Astrocyte (in vitro differentiated cells and primary cell): ENCODE measurements at regions not wholly inside any gene's neighbourhood (a gene's known extent, or its start where the extent isn't known, plus 50 kb on each side); places are given as distances from the start of the nearest gene placed in this dataset.

Experiments used
- EZH2 ChIP-seq: IDR thresholded peaks from 2 replicates; pipeline ENCODE4 v1.6.1; 2012; ENCODE audit warnings: mild to moderate bottlenecking, low read length, inconsistent platforms; ENCODE audit not compliant: insufficient read depth
- TF ChIP-seq, protein P1 (sequence below): IDR thresholded peaks from 2 replicates; pipeline ENCODE4 v1.5.1; 2011; ENCODE audit warnings: low read depth, mild to moderate bottlenecking, inconsistent platforms, low read length, moderate library complexity; ENCODE audit not compliant: insufficient read depth

DNA sequence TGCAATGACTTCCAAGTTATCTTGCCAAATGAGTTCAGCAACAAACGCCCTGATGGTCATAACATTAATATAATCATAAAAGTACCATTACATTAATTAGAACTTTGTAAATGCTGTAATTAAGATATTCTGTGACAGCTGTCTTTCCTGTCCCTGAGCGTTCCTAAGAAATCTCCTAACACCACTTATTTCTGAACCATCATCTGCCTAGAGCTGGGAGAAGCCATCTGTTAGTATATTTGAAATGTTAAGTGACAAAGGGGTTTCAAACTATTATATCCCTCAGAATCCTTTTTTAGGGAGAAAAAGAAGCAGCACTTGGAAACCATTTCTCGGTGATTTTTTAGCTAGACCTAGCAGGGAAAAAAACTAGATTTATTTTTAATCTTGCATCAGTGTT is 657.5 kb downstream of the FAM181B start:
- TF ChIP-seq, protein P1, sequence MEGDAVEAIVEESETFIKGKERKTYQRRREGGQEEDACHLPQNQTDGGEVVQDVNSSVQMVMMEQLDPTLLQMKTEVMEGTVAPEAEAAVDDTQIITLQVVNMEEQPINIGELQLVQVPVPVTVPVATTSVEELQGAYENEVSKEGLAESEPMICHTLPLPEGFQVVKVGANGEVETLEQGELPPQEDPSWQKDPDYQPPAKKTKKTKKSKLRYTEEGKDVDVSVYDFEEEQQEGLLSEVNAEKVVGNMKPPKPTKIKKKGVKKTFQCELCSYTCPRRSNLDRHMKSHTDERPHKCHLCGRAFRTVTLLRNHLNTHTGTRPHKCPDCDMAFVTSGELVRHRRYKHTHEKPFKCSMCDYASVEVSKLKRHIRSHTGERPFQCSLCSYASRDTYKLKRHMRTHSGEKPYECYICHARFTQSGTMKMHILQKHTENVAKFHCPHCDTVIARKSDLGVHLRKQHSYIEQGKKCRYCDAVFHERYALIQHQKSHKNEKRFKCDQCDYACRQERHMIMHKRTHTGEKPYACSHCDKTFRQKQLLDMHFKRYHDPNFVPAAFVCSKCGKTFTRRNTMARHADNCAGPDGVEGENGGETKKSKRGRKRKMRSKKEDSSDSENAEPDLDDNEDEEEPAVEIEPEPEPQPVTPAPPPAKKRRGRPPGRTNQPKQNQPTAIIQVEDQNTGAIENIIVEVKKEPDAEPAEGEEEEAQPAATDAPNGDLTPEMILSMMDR = no peak
- no peak for TF ChIP-seq EZH2
